DND-41 (cell line): ENCODE measurements at regions not wholly inside any gene's neighbourhood (a gene's known extent, or its start where the extent isn't known, plus 50 kb on each side); places are given as distances from the start of the nearest gene placed in this dataset.
A peak's percentile ranks its signal among the peaks of the same experiment; 100 is the strongest.

ENCODE experiments used
- ATAC-seq: fragments of 200-7000 bp; cut with Tn5 transposase; 3 replicates; pipeline ENCODE4 v1.9.1; 2021; ENCODE audit warnings: low read depth; ENCODE audit not compliant: insufficient read depth
- DNase-seq: peaks from one replicate; pipeline ENCODE4 v3.0.0-alpha.2; 2020
- H2AFZ ChIP-seq: 2 replicates; pipeline ENCODE4 v1.6.0; 2012; ENCODE audit warnings: low read depth, low read length
- H3K27ac ChIP-seq: 2 replicates; pipeline ENCODE4 v1.5.1; 2012; ENCODE audit warnings: low read length, inconsistent platforms
- H3K27me3 ChIP-seq: fragments of 200-600 bp; sonication (generic); 2 replicates; pipeline ENCODE4 v1.6.0; 2012; ENCODE audit warnings: low read length, mild to moderate bottlenecking, inconsistent platforms; ENCODE audit not compliant: insufficient read depth, poor library complexity
- H3K36me3 ChIP-seq: 2 replicates; pipeline ENCODE4 v1.5.1; 2012; ENCODE audit warnings: low read length, inconsistent platforms; ENCODE audit not compliant: insufficient read depth
- H3K4me1 ChIP-seq: 2 replicates; pipeline ENCODE4 v1.5.1; 2012; ENCODE audit warnings: mild to moderate bottlenecking, low read length; ENCODE audit not compliant: insufficient read depth
- H3K4me2 ChIP-seq: 2 replicates; pipeline ENCODE4 v1.6.0; 2012; ENCODE audit warnings: mild to moderate bottlenecking, moderate library complexity, low read length, inconsistent platforms; ENCODE audit not compliant: insufficient read depth
- H3K4me3 ChIP-seq, 2 experiments: fragments of 200-600 bp in 1 of 2; shearing (Covaris generic) in 1 of 2; 2 replicates each; pipeline ENCODE4 v1.5.1; 2012 to 2016; ENCODE audit warnings: inconsistent platforms in 2 of 2, low read length in 2 of 2, mild to moderate bottlenecking in 2 of 2, low read depth in 1 of 2, moderate library complexity in 1 of 2
- H3K79me2 ChIP-seq: 2 replicates; pipeline ENCODE4 v1.6.0; 2012; ENCODE audit warnings: low read length, inconsistent platforms; ENCODE audit not compliant: insufficient read depth
- H3K9ac ChIP-seq: 2 replicates; pipeline ENCODE4 v1.6.0; 2012; ENCODE audit warnings: low read depth, mild to moderate bottlenecking, inconsistent platforms, low read length, moderate library complexity
- H3K9me3 ChIP-seq: 2 replicates; pipeline ENCODE4 v1.5.1; 2012; ENCODE audit warnings: low read length, moderate library complexity, mild to moderate bottlenecking, inconsistent platforms; ENCODE audit not compliant: insufficient read depth, severe bottlenecking
- H4K20me1 ChIP-seq: 2 replicates; pipeline ENCODE4 v1.6.0; 2012; ENCODE audit warnings: low read length; ENCODE audit not compliant: insufficient read depth
- CTCF ChIP-seq: IDR thresholded peaks from 2 replicates; pipeline ENCODE4 v1.5.1; 2012; ENCODE audit warnings: borderline replicate concordance, low read length, moderate library complexity, mild to moderate bottlenecking; ENCODE audit not compliant: poor library complexity, severe bottlenecking; ENCODE audit errors: extremely low read depth
- EZH2 ChIP-seq: IDR thresholded peaks from 3 replicates; pipeline ENCODE4 v1.6.1; 2012; ENCODE audit warnings: borderline replicate concordance, low read depth, mild to moderate bottlenecking, moderate library complexity, low read length, inconsistent platforms; ENCODE audit not compliant: severe bottlenecking

GRCh38 chr12:107439026-107439738 lies 246.4 kb upstream of the PWP1 start:
- Histone ChIP-seq H3K27ac (no peak overlapping the region), H3K27me3 (no peaks in the 10 kb centered on the region), H3K9me3 (no peaks in the 10 kb centered on the region), H3K4me2 (no peak overlapping the region), H3K79me2 (no peaks in the 10 kb centered on the region), H4K20me1 (no peaks in the 10 kb centered on the region; the same call in 1 of the 2 replicates), H3K36me3 (no peaks in the 10 kb centered on the region), H2AFZ (no peak overlapping the region), H3K4me3 (no peak overlapping the region), H3K4me1 (no peaks in the 10 kb centered on the region), H3K9ac (no peak overlapping the region)
- TF ChIP-seq CTCF (no peak), EZH2 (no peak)
- no peak for ATAC-seq
- no peak for DNase-seq

GRCh38 chr12:107440606-107441005 lies 245.0 kb upstream of the PWP1 start:
- H4K20me1 ChIP-seq = no peaks in the 10 kb centered on the region; the same call in 1 of the 2 replicates

GRCh38 chr12:107441665-107442300 lies 243.8 kb upstream of the PWP1 start:
- DNase-seq (no peak), ATAC-seq (0 out of 3 replicates have a peak, but pooled peaks have one; percentile 57)
- Histone ChIP-seq H3K9me3 (no peaks in the 10 kb centered on the region), H2AFZ (no peak overlapping the region), H3K79me2 (no peaks in the 10 kb centered on the region), H3K4me2 (no peak overlapping the region), H3K4me3 (no peak overlapping the region), H3K27ac (no peak overlapping the region), H3K36me3 (no peaks in the 10 kb centered on the region), H3K9ac (no peak overlapping the region), H4K20me1 (no peaks in the 10 kb centered on the region; the same call in 1 of the 2 replicates), H3K4me1 (no peaks in the 10 kb centered on the region), H3K27me3 (peaks cover 3% of the 10 kb centered on the region)
- TF ChIP-seq CTCF (no peak), EZH2 (no peak)

More at GRCh38 chr12:107440606-107441005, 245.0 kb upstream of the PWP1 start:
- Histone ChIP-seq H3K9me3 (no peaks in the 10 kb centered on the region), H3K4me1 (no peaks in the 10 kb centered on the region), H3K4me3 (no peak overlapping the region), H3K79me2 (no peaks in the 10 kb centered on the region), H3K9ac (no peak overlapping the region), H3K27ac (no peak overlapping the region), H3K4me2 (no peak overlapping the region), H2AFZ (no peak overlapping the region), H3K27me3 (no peaks in the 10 kb centered on the region), H3K36me3 (no peaks in the 10 kb centered on the region)
- no peak for TF ChIP-seq EZH2
- no peak for TF ChIP-seq CTCF
- DNase-seq = no peak
- no peak for ATAC-seq
